ENCODE measurements at regions not wholly inside any gene's neighbourhood (a gene's known extent, or its start where the extent isn't known, plus 50 kb on each side); places are given as distances from the start of the nearest gene placed in this dataset.

GRCh38 chr10:44818701-44819127 is 92.4 kb upstream of the TMEM72 start:
- H3K4me3 Mint-ChIP-seq, result no peak overlapping the region
- Histone ChIP-seq H3K4me1 (ENCODE audit: control insufficient read depth in 2 of 2, insufficient read depth in 2 of 2, low read length in 2 of 2) (no peaks in the 10 kb centered on the region), H3K9me3 (ENCODE audit: control extremely low read depth in 1 of 3, control insufficient read depth in 2 of 3, insufficient read depth in 1 of 3, low read length in 2 of 3) (no peaks in the 10 kb centered on the region), H3K4me2 (replicated peaks; ENCODE audit: low read depth, low read length, poor library complexity, severe bottlenecking) (no peak overlapping the region), H2AFZ (ENCODE audit: insufficient read depth, low read depth, low read length, poor library complexity, severe bottlenecking) (no peak overlapping the region), H4K20me1 (ENCODE audit: control insufficient read depth, insufficient read depth, low read length, poor library complexity, severe bottlenecking) (no peaks in the 10 kb centered on the region), H3K36me3 (replicated peaks in 1 of 2; ENCODE audit: control extremely low read depth in 1 of 2, control insufficient read depth in 1 of 2, extremely low read depth in 1 of 2, insufficient read depth in 2 of 2, low read length in 1 of 2) (no peaks in the 10 kb centered on the region), H3K27me3 (replicated peaks in 1 of 4; ENCODE audit: control extremely low read depth in 1 of 4, control insufficient read depth in 3 of 4, insufficient read depth in 4 of 4, low read length in 3 of 4) (no peaks in the 10 kb centered on the region), H3K79me2 (ENCODE audit: control insufficient read depth, insufficient read depth, low read length) (no peaks in the 10 kb centered on the region), H3K4me3 (ENCODE audit: control extremely low read depth in 1 of 5, extremely low read depth in 1 of 5, insufficient read depth in 1 of 5, low read depth in 2 of 5, low read length in 4 of 5) (no peak overlapping the region), H3K27ac (ENCODE audit: low read length in 2 of 2) (no peak overlapping the region), H3K9ac (ENCODE audit: low read length) (no peak overlapping the region)
- H3K27ac Mint-ChIP-seq, result no peak overlapping the region
- no peak for TF ChIP-seq EZH2 (IDR thresholded peaks at IDR 0.05; ENCODE audit: borderline replicate concordance, insufficient read depth, low read depth, low read length, poor library complexity, severe bottlenecking)
- H3K9me3 Mint-ChIP-seq (ENCODE audit: insufficient read depth), result peaks cover 2% of the 10 kb centered on the region
- peaks cover 3% of the 10 kb centered on the region for H3K27me3 Mint-ChIP-seq
- CTCF ChIA-PET, result no interaction called here
- POLR2A ChIA-PET, result no interaction called here
- ATAC-seq (ENCODE audit: low read depth) (no peak), DNase-seq (no peak)
- intact Hi-C loops (cut with micrococcal nuclease), result no loop called here
- 78% methylated on average over 4 of the region's 5 CpGs for WGBS (ENCODE audit: insufficient coverage)
- H3K4me1 Mint-ChIP-seq, result no peaks in the 10 kb centered on the region

- POLR2A ChIA-PET, result no interaction called here
- no peak for TF ChIP-seq EZH2 (IDR thresholded peaks at IDR 0.05; ENCODE audit: borderline replicate concordance, insufficient read depth, low read depth, low read length, poor library complexity, severe bottlenecking)
- TF ChIP-seq CTCF (IDR thresholded peaks at IDR 0.05), result no peak
- CTCF ChIA-PET, result no interaction called here
- WGBS (ENCODE audit: insufficient coverage), result 78% methylated on average over 2 of the region's 3 CpGs
- no peak for DNase-seq
- ATAC-seq (ENCODE audit: low read depth), result no peak
- no peak overlapping the region for H3K9ac ChIP-seq (ENCODE audit: low read length)
- H3K27me3 Mint-ChIP-seq, result no peaks in the 10 kb centered on the region
- no peak overlapping the region for H2AFZ ChIP-seq (ENCODE audit: insufficient read depth, low read depth, low read length, poor library complexity, severe bottlenecking)
- no peak overlapping the region for H3K27ac ChIP-seq (ENCODE audit: low read length in 2 of 2)
- no peak overlapping the region for H3K4me2 ChIP-seq (replicated peaks; ENCODE audit: low read depth, low read length, poor library complexity, severe bottlenecking)
- H3K36me3 ChIP-seq (replicated peaks in 1 of 2; ENCODE audit: control extremely low read depth in 1 of 2, control insufficient read depth in 1 of 2, extremely low read depth in 1 of 2, insufficient read depth in 2 of 2, low read length in 1 of 2), result no peaks in the 10 kb centered on the region
- no peak overlapping the region for H3K27ac Mint-ChIP-seq
- no peaks in the 10 kb centered on the region for H4K20me1 ChIP-seq (ENCODE audit: control insufficient read depth, insufficient read depth, low read length, poor library complexity, severe bottlenecking)
- no peaks in the 10 kb centered on the region for H3K27me3 ChIP-seq (replicated peaks in 1 of 4; ENCODE audit: control extremely low read depth in 1 of 4, control insufficient read depth in 3 of 4, insufficient read depth in 4 of 4, low read length in 3 of 4)
- no peaks in the 10 kb centered on the region for H3K9me3 ChIP-seq (ENCODE audit: control extremely low read depth in 1 of 3, control insufficient read depth in 2 of 3, insufficient read depth in 1 of 3, low read length in 2 of 3)
- H3K4me1 ChIP-seq (ENCODE audit: control insufficient read depth in 2 of 2, insufficient read depth in 2 of 2, low read length in 2 of 2), result no peaks in the 10 kb centered on the region
- intact Hi-C loops (cut with micrococcal nuclease), result no loop called here
- no peaks in the 10 kb centered on the region for H3K4me1 Mint-ChIP-seq
- H3K79me2 ChIP-seq (ENCODE audit: control insufficient read depth, insufficient read depth, low read length), result no peaks in the 10 kb centered on the region
- no peaks in the 10 kb centered on the region for H3K9me3 Mint-ChIP-seq (ENCODE audit: insufficient read depth)
- H3K4me3 Mint-ChIP-seq, result no peak overlapping the region
- no peak overlapping the region for H3K4me3 ChIP-seq (ENCODE audit: control extremely low read depth in 1 of 5, extremely low read depth in 1 of 5, insufficient read depth in 1 of 5, low read depth in 2 of 5, low read length in 4 of 5)
Measured at GRCh38 chr10:44820094-44820493, 91.0 kb upstream of the TMEM72 start.

Measured in B cell (primary cell).